ENCODE measurements at regions not wholly inside any gene's neighbourhood (a gene's known extent, or its start where the extent isn't known, plus 50 kb on each side); places are given as distances from the start of the nearest gene placed in this dataset.
"Not testable (repeated sequence)": the region's sequence is repeated elsewhere in the genome, so short reads cannot be mapped to it uniquely, and the experiment has no call there.

- no peak for DNase-seq (ENCODE audit: low read depth)
Measured at GRCh38 chr2:35548171-35548570, 807.4 kb upstream of the CRIM1 start.

DNA sequence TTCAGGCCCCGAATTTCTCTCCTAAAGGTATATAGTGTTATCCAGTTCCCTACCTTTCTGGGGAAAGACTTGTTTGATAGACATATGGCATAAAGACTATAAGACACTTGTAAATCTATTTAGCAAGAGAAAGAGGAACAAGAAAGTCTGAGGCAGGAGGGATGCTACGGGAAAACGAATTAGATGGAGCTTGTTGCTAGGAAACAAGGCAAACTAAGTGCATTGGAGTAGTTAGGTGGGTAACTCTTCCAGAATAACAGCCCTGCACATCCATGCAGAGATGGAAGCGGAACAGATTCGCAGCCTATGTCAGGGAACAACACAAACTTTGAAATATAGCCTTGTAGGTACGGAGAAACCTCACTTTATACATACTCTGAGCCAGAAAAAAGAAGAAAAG is 810.3 kb upstream of the CRIM1 start:
- DNase-seq (ENCODE audit: low read depth), result no peak

DNA sequence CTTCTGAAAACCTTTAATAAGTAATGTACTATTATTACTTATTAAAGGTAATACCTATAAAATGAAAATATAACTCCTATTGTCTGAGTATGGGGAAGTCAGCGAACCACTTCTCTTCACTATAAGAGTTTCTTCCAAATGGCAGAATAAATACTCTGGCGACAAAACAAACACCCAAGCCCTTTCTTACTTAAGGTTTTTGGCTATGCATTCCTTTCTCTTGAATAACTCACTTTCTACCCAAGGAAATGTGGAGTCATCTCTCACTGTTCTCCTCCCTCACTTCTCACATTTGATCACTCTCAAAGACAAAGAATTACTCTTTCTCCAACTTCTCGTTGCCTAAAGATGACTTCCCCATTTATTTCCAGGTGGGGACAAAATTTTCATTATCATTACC is 816.8 kb upstream of the CRIM1 start:
- DNase-seq (ENCODE audit: low read depth), result no peak

- DNase-seq (ENCODE audit: low read depth), result no peak
Measured at GRCh38 chr2:35530615-35531135, 824.9 kb upstream of the CRIM1 start.

- DNase-seq (ENCODE audit: low read depth), result no peak
Measured at GRCh38 chr2:35526741-35527140, 828.8 kb upstream of the CRIM1 start.

DNA sequence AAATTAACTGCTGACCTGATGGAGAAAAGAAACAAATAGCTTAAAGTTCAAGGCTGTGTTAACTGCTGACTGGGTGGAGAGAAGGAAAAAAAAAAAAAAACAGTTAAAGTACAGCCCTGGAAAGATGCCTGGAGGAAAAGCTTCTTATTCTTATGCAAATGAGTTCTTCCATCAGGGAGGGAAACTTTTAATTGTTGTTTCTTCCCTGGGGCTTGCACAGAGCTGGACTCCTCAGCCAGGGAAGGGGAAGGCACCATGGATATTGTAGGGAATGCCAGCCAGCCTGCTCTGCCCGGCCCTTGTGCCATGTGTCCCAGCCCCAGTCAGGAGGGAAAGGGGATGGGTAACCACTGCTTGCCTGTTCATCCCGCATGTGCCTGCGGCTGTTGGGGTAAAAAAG is 833.1 kb upstream of the CRIM1 start:
- DNase-seq (ENCODE audit: low read depth), result no peak

DNA sequence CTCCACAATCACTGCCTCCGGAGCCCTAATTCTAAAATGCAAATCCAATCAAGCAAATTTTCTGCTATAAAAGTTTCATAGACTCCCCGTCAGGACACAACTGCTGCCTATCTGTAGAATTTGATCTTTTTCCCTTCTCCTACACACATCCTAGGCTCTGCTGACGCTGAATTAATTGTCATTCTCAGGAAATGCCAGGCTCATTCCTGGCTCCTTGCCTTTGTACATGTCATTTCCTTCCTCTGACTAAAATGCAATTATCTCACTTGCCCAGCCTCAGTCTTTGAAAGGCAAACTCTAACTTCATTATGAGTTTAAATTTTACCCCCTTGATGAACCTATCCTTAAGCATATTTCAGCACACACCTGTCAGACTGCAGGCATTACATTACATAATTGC is 844.9 kb upstream of the CRIM1 start:
- no peak for DNase-seq (ENCODE audit: low read depth)

DNA sequence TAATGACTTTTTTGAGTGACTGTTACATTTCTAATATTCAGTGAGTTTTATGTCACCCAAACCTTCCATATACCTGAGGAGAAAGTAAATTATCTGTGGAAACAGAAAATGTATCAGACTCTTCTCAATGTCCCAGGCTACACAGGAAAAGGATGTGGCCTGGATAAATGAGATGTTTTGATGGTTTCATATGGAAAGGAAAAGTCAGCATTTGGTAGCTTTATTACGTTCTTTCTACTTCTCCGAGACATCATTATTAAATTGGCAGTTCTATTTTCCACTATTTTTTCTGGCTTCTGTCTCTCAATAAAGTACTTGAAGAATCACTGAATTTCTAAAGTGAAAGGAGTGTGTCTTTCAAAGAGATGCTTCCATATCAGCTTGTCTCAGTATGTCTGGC is 847.0 kb upstream of the CRIM1 start:
- no peak for DNase-seq (ENCODE audit: low read depth)

DNA sequence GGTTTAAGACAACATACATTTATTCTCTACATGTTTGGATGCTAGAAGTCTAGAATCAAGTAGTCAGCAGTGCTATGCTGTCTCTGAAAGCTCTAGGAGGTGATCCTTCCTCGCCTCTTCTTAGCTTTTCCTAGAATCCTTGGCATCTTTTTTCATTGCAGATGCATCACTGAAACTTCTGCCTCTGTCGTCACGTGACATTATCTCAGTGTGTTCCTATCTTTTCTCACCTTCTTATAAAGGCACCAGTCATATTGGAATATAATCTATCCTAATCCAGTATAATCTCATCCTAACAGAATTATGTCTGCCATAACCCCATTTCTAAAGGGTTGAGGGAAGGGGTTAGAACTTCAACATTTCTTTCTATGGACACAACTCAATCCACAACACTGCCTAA is 851.2 kb upstream of the CRIM1 start:
- no peak for DNase-seq (ENCODE audit: low read depth)

DNA sequence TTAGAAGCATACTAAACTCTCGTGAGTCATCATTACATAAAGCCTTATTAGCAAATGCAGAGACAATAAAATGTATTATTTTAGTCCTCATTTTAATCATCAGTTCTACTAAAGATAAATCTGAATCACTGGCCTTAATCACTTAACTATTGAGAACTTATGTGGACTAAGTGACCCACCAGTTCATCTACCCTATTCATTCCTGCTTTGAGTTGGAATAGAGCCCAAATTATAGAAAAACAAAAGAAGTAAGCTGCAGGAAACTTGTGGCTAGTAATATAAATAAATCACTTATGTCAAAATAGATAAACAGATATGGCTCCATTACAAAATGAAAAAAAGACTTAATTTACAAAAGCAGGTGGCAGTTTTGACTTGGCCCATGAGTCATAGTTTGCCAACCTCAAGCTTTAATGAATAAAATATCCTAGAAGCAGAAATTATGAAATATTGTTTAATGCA is 851.8 kb upstream of the CRIM1 start:
- DNase-seq (ENCODE audit: low read depth), result no peak

- DNase-seq (ENCODE audit: low read depth), result no peak
Measured at GRCh38 chr2:35503311-35503710, 852.3 kb upstream of the CRIM1 start.

- DNase-seq (ENCODE audit: low read depth), result no peak
Measured at GRCh38 chr2:35501076-35501475, 854.5 kb upstream of the CRIM1 start.

GRCh38 chr2:35496022-35496421 is 859.6 kb upstream of the CRIM1 start:
- no peak for DNase-seq (ENCODE audit: low read depth)

DNA sequence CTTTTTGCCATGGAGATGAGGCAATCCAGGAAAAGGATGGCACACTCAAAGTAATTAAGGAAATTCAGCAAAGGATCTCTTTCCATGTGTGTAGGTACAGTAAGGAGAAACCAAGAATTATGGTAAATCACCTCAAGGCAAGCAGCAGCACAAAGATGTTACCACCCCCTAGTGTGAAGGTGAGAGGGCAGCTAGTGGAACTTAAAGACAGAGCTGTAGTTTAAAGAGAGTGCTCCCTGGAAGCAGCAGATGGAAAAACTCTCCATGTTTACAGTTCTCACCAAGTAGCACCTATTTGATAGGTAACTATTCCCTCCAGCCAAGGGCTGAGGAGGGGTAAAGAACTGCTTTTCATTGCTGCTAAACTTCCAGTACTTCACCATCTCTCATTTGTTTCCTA is 860.4 kb upstream of the CRIM1 start:
- no peak for DNase-seq (ENCODE audit: low read depth)

GRCh38 chr2:35478121-35478520 is 877.5 kb upstream of the CRIM1 start:
- not testable (repeated sequence) for DNase-seq (ENCODE audit: low read depth)

GRCh38 chr2:35468245-35468644 is 887.3 kb upstream of the CRIM1 start:
- no peak for DNase-seq (ENCODE audit: low read depth)

GRCh38 chr2:35463805-35464596 is 891.6 kb upstream of the CRIM1 start:
- DNase-seq (ENCODE audit: low read depth), result no peak

DNA sequence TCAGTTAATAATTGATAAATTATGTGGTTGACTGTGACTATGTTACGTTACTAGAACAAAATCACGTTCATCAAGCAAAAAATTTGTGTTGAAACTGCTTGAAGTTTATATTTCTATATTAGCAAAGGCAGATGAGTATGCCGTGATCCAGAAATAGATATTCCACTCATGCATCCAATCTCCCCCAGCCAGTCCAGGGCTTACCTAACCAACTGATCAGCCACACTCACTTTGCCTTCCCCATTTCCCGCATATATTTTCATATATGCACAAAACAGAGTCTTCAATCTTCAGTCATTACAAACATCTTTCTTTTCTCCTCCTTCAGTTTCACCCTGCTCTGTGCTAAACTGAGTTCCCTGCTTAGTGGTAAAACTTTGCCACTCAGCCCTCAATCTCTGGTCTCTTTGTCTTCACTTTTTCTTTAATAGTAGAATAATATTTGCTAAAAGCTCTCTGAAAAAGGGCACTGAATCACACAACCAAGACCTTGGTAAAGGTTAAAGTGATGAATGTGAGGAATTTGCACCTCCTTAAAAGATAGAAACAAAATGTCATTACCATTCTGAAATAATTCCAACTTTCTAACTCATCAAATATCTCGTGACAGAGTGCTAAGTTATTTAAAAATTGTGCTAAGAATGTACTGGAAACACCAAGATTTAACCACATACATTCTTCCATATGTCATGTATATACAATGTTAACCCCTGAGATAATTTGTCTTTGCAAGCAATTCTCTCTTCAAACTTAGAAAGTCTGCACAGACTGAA is 893.2 kb upstream of the CRIM1 start:
- DNase-seq (ENCODE audit: low read depth), result no peak

DNA sequence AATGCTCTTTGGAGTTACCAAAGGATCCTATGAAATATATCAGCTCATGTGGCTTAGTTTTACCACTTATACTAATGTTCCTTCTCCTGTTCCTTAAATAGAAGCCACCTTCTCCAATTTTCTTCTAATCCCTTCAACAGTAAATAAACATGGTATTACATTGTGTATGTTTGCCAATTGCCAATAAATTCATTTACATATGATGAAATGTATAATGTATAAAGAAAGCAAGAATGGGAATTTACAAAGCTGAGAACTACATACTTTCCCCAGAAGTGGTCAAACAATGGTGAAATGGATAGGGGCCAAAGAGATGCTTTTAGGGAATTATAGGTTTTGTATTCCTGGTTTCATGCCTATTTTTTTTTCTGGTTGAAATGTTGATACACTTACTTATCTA is 894.2 kb upstream of the CRIM1 start:
- DNase-seq (ENCODE audit: low read depth), result no peak

DNA sequence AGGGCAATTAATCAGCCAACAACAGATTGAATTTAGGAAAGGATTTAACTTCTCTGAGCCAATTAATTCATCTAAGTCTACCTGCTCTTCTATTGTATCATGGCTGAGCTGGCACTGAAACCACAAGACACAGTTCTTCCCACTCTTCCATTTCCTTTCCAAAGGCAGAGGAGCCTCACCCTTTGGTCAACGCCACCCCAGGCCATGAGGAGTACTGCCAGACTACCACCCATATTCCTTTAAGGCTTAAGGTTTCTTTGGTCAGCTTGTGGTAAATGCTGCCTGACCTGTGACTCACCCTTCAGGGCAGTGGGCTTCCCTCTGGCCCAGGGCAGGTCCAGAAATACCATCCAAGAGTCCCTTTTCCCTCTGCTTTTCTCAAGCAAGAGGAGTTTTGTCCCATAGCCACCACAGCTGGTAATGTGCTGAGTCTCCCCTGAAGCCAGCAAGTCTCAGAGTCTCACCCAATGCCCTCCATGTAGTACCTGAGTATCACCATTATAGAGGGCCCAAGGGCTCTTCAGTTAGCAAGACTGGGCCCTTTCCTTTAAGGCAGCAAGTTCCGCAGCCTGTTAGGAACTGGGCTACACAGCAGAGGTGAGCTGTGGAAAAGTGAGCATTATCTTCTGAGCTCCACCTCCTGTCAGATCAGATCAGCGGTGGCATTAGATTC is 900.5 kb upstream of the CRIM1 start:
- no peak for DNase-seq (ENCODE audit: low read depth)

DNA sequence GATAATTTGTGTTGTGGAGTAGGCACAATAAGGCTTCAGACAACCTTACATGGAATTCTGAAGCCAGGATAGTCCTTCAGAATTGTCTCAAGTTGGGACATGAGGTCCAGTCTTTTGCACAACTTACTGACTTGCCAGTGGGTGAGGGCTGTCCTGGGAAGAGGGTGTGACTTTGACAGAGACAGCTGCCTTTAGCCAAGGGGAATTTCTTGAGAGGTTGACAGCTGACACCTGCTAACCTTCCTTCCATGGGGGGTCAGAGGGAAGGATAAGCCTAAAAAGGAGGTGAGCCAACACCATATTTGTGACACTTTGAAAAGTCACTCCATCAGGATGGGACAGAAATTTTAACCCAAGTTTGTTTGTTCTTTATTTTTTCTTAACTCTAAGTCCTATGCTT is 907.8 kb upstream of the CRIM1 start:
- no peak for DNase-seq (ENCODE audit: low read depth)

- no peak for DNase-seq (ENCODE audit: low read depth)
Measured at GRCh38 chr2:35447215-35447614, 908.4 kb upstream of the CRIM1 start.

DNA sequence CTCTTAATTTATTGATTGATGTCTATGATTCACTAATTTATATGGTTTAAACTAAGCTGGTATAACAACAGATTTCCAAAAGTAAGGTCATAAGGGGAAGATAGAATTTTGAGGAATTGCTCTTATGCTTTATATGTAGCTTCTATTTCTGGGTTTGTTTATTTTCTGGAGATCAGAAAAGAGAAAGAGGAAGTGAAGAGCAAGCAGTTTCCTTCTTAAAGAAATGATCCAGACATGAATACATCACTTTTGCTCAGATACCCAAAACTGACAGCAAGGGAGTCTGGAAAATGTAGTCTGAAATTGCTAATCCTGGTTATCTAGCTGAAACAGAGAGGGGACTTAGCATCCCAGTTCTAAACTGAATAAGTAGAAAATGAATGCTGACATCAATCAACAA is 912.5 kb upstream of the CRIM1 start:
- DNase-seq (ENCODE audit: low read depth), result no peak

Data from activated T-helper 9 cell treated with anti-CD3 and anti-CD28 coated beads, Interleukin-2, amount 50 U/mL, for 16 hours (primary cell).